H7 (cell line): ENCODE measurements at regions not wholly inside any gene's neighbourhood (a gene's known extent, or its start where the extent isn't known, plus 50 kb on each side); places are given as distances from the start of the nearest gene placed in this dataset.
"Not testable (repeated sequence)": the region's sequence is repeated elsewhere in the genome, so short reads cannot be mapped to it uniquely, and the experiment has no call there.

Source experiments
- DNase-seq: peaks from one replicate; pipeline ENCODE4 v3.0.0; 2012
- H3K27me3 ChIP-seq: 2 replicates; pipeline ENCODE4 v1.6.0; 2011; ENCODE audit warnings: mild to moderate bottlenecking, low read length; ENCODE audit not compliant: control insufficient read depth, insufficient read depth
- H3K36me3 ChIP-seq: replicated peaks from 2 replicates; pipeline ENCODE4 v1.5.1; 2011; ENCODE audit warnings: low read length; ENCODE audit not compliant: control insufficient read depth, insufficient read depth
- H3K4me3 ChIP-seq: 2 replicates; pipeline ENCODE4 v1.5.1; 2011; ENCODE audit warnings: low read depth, mild to moderate bottlenecking, control low read depth, low read length, moderate library complexity; ENCODE audit not compliant: insufficient read depth

GRCh38 chr11:103792981-103793468 is 243.4 kb upstream of the DDI1 start:
- no peak for DNase-seq
- Histone ChIP-seq H3K36me3 (no peaks in the 10 kb centered on the region), H3K27me3 (no peaks in the 10 kb centered on the region)

GRCh38 chr11:103794262-103794661 is 242.2 kb upstream of the DDI1 start:
- H3K27me3 ChIP-seq, result no peaks in the 10 kb centered on the region
- no peak overlapping the region for H3K4me3 ChIP-seq
- no peaks in the 10 kb centered on the region for H3K36me3 ChIP-seq
- no peak for DNase-seq

More at GRCh38 chr11:103792981-103793468, 243.4 kb upstream of the DDI1 start:
- no peak overlapping the region for H3K4me3 ChIP-seq

GRCh38 chr11:103798026-103798425 is 238.4 kb upstream of the DDI1 start:
- no peaks in the 10 kb centered on the region for H3K27me3 ChIP-seq
- H3K4me3 ChIP-seq, result no peak overlapping the region
- no peak for DNase-seq
- no peaks in the 10 kb centered on the region for H3K36me3 ChIP-seq

- no peak for DNase-seq
- Histone ChIP-seq H3K27me3 (no peaks in the 10 kb centered on the region), H3K36me3 (no peaks in the 10 kb centered on the region), H3K4me3 (no peak overlapping the region)
Measured at GRCh38 chr11:103798446-103798845, 238.0 kb upstream of the DDI1 start.

GRCh38 chr11:103800406-103801114 is 235.9 kb upstream of the DDI1 start:
- no peak for DNase-seq
- H3K4me3 ChIP-seq, result no peak overlapping the region
- H3K27me3 ChIP-seq, result no peaks in the 10 kb centered on the region
- H3K36me3 ChIP-seq, result no peaks in the 10 kb centered on the region

- no peak overlapping the region for H3K4me3 ChIP-seq
- H3K27me3 ChIP-seq, result no peaks in the 10 kb centered on the region
- no peak for DNase-seq
- H3K36me3 ChIP-seq, result no peaks in the 10 kb centered on the region
Measured at GRCh38 chr11:103803062-103803461, 233.4 kb upstream of the DDI1 start.

- Histone ChIP-seq H3K27me3 (no peaks in the 10 kb centered on the region), H3K4me3 (no peak overlapping the region), H3K36me3 (no peaks in the 10 kb centered on the region)
- DNase-seq, result no peak
Measured at GRCh38 chr11:103805688-103806009, 230.8 kb upstream of the DDI1 start.

- no peak for DNase-seq
Measured at GRCh38 chr11:103806130-103806895, 230.1 kb upstream of the DDI1 start.

GRCh38 chr11:103807806-103808205 is 228.6 kb upstream of the DDI1 start:
- no peak for DNase-seq
- no peak overlapping the region for H3K4me3 ChIP-seq
- H3K36me3 ChIP-seq, result no peaks in the 10 kb centered on the region
- no peaks in the 10 kb centered on the region for H3K27me3 ChIP-seq

More at GRCh38 chr11:103806130-103806895, 230.1 kb upstream of the DDI1 start:
- H3K27me3 ChIP-seq, result no peaks in the 10 kb centered on the region
- H3K4me3 ChIP-seq, result no peak overlapping the region
- no peaks in the 10 kb centered on the region for H3K36me3 ChIP-seq

- DNase-seq, result no peak
- Histone ChIP-seq H3K4me3 (no peak overlapping the region), H3K36me3 (no peaks in the 10 kb centered on the region), H3K27me3 (no peaks in the 10 kb centered on the region)
Measured at GRCh38 chr11:103808252-103808651, 228.2 kb upstream of the DDI1 start.

- no peaks in the 10 kb centered on the region for H3K27me3 ChIP-seq
- no peak for DNase-seq
- H3K4me3 ChIP-seq, result no peak overlapping the region
- no peaks in the 10 kb centered on the region for H3K36me3 ChIP-seq
Measured at GRCh38 chr11:103811870-103812455, 224.5 kb upstream of the DDI1 start.

GRCh38 chr11:103812680-103813079 is 223.8 kb upstream of the DDI1 start:
- H3K4me3 ChIP-seq, result no peak overlapping the region
- H3K27me3 ChIP-seq, result no peaks in the 10 kb centered on the region
- DNase-seq, result no peak
- no peaks in the 10 kb centered on the region for H3K36me3 ChIP-seq

GRCh38 chr11:103820345-103820744 is 216.1 kb upstream of the DDI1 start:
- not testable (repeated sequence) for DNase-seq, H3K36me3 ChIP-seq, H3K27me3 ChIP-seq

GRCh38 chr11:103824116-103824515 is 212.3 kb upstream of the DDI1 start:
- Histone ChIP-seq H3K36me3 (no peaks in the 10 kb centered on the region), H3K27me3 (no peaks in the 10 kb centered on the region), H3K4me3 (no peak overlapping the region)
- DNase-seq, result no peak

More at GRCh38 chr11:103820345-103820744, 216.1 kb upstream of the DDI1 start:
- H3K4me3 ChIP-seq, result not testable (repeated sequence)

GRCh38 chr11:103825469-103825868 is 211.0 kb upstream of the DDI1 start:
- no peak for DNase-seq
- no peaks in the 10 kb centered on the region for H3K36me3 ChIP-seq
- H3K27me3 ChIP-seq, result no peaks in the 10 kb centered on the region
- no peak overlapping the region for H3K4me3 ChIP-seq
